IPS-NIHi7 (cell line): ENCODE measurements at regions not wholly inside any gene's neighbourhood (a gene's known extent, or its start where the extent isn't known, plus 50 kb on each side); places are given as distances from the start of the nearest gene placed in this dataset.
"Not testable (repeated sequence)": the region's sequence is repeated elsewhere in the genome, so short reads cannot be mapped to it uniquely, and the experiment has no call there.

Source experiments
- DNase-seq: peaks from one replicate; pipeline ENCODE4 v3.0.0; 2012; ENCODE audit warnings: mixed read lengths; ENCODE audit errors: extremely low spot score

GRCh38 chr15:75100679-75101078 lies 77.3 kb downstream of the PPCDC start:
- no peak for DNase-seq

GRCh38 chr15:75104804-75105557 lies 81.6 kb downstream of the PPCDC start:
- no peak for DNase-seq

GRCh38 chr15:75107516-75107907 lies 84.1 kb downstream of the PPCDC start:
- no peak for DNase-seq

- no peak for DNase-seq
These were observed 84.8 kb downstream of the PPCDC start for GRCh38 chr15:75107908-75108838.

- no peak for DNase-seq
These were observed 85.8 kb downstream of the PPCDC start for GRCh38 chr15:75109021-75109735.

GRCh38 chr15:75109736-75110130 lies 86.3 kb downstream of the PPCDC start:
- DNase-seq = no peak

- DNase-seq = no peak
These were observed 89.0 kb downstream of the PPCDC start for GRCh38 chr15:75112278-75112847.

- DNase-seq = no peak
These were observed 88.7 kb upstream of the C15orf39 start for GRCh38 chr15:75112848-75113492.

- DNase-seq = no peak
These were observed 87.4 kb upstream of the C15orf39 start for GRCh38 chr15:75114327-75114726.

- no peak for DNase-seq
These were observed 86.9 kb upstream of the C15orf39 start for GRCh38 chr15:75114796-75115195.

- DNase-seq = not testable (repeated sequence)
These were observed 86.2 kb upstream of the C15orf39 start for GRCh38 chr15:75115411-75115913.

- not testable (repeated sequence) for DNase-seq
These were observed 85.5 kb upstream of the C15orf39 start for GRCh38 chr15:75116143-75116542.

- DNase-seq = no peak
These were observed 83.7 kb upstream of the C15orf39 start for GRCh38 chr15:75117993-75118392.

GRCh38 chr15:75119312-75119711 lies 82.4 kb upstream of the C15orf39 start:
- DNase-seq = not testable (repeated sequence)

GRCh38 chr15:75121491-75121890 lies 80.2 kb upstream of the C15orf39 start:
- no peak for DNase-seq

- no peak for DNase-seq
These were observed 78.3 kb upstream of the C15orf39 start for GRCh38 chr15:75123395-75123794.

- not testable (repeated sequence) for DNase-seq
These were observed 77.4 kb upstream of the C15orf39 start for GRCh38 chr15:75124278-75124677.

GRCh38 chr15:75125935-75126334 lies 75.7 kb upstream of the C15orf39 start:
- DNase-seq = no peak

- no peak for DNase-seq
These were observed 74.7 kb upstream of the C15orf39 start for GRCh38 chr15:75126864-75127580.

- no peak for DNase-seq
These were observed 71.9 kb upstream of the C15orf39 start for GRCh38 chr15:75129788-75130187.
